ENCODE measurements at regions not wholly inside any gene's neighbourhood (a gene's known extent, or its start where the extent isn't known, plus 50 kb on each side); places are given as distances from the start of the nearest gene placed in this dataset.

DNA sequence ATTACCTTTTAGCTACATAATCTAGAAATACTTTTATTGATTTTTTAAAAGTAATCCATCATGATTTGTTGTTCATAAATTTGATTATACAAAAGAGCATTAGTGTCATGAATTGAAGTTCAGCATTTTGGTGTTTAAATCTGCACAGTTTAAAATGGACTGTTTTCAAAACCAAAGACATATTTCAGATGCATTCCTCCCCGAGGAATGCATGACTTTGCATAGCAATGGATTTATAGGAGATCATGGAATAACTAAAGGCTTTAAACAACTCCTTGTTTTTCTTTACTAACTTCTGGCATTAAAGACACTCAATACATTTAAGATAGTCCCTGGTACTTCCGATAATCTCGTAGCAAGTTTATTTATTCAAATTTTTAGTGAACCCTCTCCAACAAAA lies 863.1 kb upstream of the TMPRSS15 start:
- DNase-seq: no peak

DNA sequence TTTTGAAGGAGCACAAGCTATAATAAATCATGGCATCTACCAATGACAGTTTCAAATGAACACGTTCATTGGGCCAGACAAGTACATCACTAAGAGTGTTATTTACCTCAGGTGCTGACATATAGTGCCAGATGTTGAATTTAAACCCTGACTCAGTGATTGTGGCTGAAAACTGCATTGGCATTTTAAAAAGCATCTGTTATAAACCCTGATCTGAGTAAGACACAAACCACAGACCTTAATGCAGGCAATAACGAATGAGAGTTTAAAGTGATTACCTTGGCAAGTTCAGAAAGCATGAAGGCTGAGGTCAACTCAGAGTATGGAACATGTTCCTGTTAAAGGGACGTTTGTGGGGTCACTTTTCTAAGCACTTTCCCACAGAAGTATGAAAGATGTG lies 865.1 kb upstream of the TMPRSS15 start:
- DNase-seq: no peak

DNA sequence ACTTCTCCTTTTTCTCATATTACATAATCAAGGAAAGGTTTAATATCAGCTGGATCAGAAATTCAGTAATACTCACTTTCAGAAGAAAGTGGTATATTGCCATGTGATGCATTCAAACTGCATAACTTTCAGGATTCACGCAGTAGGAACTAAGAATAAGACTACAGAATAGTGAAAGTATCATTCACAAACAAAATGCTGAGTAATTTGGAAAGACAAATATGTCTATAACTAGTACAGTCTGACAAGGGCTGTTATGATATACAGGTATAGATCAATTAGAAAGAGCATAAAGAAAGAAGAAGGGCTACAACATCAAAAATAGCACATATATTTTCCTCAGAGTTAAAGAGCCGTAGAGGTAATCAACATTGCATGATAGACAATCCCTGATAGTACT lies 871.5 kb upstream of the TMPRSS15 start:
- no peak for DNase-seq

DNA sequence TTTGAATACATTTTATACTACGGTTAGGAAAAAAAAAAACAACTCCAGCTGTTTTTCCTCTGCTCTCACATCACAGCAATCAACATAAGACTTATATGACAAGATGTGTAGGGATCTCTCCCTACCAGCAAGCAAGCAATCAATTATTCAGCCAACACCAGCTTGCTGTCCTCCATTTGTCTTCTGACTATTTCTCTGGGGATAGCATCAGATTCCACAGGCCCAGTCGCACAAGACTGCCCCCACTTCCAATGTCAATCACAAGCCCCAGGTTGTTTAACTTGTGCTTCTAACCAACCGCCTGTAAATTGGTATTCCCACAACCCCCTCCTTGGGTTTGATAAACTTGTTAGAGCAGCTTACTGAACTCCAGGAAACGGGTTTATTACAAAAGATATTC lies 873.1 kb upstream of the TMPRSS15 start:
- no peak for DNase-seq

DNA sequence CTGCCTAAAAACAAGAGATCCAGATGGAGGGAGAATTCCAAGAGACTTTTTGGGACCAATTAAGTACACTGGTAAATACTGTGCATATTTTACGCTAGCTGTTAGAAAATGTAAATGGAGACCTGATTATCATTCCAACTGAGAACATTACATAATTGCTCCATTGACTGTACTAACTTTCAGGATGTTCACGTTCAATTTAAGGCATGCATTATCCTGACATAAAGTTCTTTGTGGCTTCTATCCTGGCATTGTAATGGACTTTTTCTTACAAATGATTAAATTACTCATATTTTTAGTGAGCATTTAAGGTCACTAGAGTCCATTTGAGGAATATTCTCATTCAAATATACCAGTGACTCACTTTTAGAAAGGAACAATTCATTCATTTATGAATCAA lies 883.3 kb upstream of the TMPRSS15 start:
- DNase-seq: no peak

DNA sequence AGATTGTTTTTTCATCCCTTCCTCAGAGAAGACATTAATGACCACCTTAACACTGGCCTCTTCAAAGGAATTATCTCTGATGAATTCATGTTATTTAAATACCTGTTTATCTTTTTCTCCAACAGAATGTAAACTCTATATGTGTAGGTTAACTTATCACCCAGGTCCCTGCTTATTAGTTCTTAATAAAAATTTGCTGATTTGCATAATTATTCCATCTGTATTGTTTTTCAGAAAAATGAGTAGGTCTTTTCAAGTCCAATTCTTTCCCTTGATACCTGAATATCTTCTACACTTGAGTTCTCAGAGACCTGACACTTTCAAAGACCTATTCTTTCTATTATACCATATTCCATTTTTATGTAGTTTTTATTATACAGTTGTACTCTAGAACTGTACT lies 886.7 kb upstream of the TMPRSS15 start:
- no peak for DNase-seq

DNA sequence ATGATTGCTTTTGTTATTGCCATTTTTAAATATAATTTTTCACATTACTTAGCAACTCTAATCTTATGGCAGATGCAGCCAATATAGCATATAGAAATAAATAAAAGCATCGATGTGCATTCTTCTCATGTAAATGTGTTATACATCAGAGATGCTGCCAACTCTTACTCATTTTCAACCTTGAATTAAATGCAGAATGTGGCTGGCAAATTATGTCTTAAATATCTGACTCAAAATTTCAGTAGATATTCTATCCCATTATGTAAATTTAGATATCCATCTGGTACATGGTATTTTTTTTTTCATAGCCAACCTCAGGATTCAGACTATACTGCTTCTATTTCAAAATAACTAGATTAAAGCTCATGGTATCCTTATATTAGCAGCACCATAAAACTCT lies 916.7 kb upstream of the TMPRSS15 start:
- DNase-seq: no peak

DNA sequence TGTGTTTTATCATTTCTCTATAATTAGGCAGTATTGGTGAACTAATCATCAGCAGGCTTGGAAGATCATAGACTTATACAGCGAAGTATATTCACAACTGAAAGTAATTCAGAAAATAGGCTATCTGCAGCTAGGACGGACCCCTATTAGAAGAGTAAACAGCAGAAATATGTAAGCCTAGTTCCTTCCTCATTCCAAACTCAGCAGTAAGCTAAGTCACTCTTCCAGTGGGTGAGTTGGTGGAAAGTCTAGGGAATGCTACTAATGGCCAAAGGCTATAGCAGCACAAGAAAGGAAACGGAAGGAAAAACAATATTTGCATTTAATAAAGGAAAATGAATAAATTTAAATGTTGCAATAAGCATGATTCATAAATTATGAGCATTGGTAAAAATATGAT lies 918.1 kb upstream of the TMPRSS15 start:
- no peak for DNase-seq

DNA sequence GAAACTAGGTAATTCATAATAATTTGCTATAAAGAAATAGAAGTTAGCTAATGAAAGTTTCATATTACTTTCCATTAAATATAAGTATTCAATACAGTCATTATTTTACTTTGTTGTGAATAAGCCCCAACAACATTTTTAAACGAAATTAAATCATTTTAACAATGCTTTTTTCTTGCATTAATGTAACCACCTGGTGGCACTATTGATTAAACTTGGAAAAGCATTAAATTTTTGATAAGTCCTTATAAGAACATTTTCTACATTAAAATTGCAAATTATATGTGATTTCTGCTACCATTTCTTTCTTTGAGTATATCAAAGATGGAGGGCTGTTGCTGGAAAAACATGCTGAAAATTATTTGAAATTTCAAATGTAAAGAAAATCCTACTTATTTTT lies 918.8 kb upstream of the TMPRSS15 start:
- no peak for DNase-seq

DNA sequence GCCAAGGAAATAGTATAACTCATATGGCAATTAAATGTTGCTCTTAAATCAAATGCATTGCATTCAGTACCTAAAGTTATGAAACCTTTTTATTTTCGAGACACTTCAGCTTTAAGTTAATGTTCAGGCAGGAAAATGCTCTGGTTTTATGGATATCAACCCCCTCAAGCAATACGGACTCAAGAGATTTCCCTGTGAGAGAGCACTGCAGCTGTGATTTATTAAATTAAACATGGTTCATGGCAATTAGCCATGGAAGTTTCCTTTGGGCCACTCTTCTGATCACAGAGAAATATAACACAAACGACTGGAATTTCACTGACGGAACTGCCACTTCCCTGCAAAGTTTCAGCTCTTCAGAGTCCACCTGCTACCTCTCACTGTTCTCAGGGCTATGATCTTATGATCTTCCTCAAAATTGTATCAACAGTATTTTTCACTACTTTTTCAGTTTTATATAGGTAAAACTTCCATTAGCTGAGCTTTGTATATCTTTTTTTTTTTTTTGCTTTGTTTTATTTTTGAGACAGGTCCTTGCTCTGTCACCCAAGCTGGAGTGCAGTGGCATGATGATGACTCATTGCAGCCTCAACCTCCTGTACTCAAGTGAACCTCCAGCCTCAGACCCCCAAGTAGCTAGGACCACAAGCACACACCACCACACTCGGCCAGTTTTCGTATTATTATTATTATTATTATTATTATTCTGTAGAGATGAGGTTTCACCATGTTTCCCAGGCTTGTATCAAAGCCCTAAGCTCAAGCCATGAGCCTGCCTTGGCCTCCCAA lies 923.1 kb upstream of the TMPRSS15 start:
- DNase-seq: no peak

DNA sequence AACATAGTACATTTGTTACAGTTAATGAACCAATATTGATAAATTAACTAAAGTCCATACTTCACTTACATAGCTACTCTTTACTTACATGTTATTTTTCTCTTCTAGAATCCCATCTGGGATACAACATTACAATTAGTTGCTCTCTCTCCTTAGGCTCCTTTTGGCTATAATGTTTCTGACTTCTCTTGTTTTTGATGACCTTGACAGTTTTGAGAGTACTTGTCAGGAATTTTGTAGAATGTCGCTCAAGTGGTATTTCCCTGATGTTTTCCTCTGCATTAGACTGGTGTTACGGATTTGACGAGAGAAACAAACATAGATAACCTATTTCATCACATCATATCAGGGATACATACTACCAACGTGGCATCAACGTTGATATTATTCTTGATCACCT lies 925.4 kb upstream of the TMPRSS15 start:
- DNase-seq: no peak

DNA sequence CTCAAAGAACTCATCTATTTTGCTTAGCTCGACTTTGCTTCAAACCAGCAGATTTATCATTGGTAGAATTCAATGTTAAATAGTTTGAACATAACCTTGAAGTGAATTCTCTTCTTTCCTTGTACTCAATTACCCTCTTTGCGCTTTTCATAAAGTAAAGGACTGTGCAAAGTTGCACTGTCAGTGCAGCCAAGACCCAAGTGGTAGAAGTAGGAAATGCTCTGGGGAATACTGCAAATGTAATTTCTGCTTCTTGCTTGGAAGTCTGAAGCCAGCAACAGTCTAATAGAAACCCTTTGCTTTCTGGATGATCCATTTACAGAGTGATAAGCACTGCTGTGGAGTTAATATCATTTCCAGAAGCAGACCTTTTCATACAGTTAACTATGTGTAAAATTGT lies 936.7 kb upstream of the TMPRSS15 start:
- no peak for DNase-seq

DNA sequence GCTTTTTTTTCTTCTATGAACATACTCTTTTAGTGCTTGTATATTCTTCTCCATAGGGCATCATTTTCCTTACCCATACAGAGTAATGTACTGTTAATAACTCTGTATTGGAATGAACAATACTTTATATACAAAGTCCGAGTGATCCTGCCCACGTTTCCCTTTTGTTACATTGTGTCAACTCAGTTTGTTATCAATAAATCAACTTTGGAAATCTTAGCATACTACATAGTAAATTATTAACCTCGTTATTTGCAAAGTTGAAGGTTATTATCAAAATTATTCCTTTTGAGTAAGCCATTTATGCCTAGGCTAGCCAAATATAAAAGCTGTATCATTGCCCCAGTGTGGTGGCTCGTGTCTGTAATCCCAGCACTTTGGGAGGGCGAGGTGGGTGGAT lies 937.4 kb upstream of the TMPRSS15 start:
- no peak for DNase-seq

DNA sequence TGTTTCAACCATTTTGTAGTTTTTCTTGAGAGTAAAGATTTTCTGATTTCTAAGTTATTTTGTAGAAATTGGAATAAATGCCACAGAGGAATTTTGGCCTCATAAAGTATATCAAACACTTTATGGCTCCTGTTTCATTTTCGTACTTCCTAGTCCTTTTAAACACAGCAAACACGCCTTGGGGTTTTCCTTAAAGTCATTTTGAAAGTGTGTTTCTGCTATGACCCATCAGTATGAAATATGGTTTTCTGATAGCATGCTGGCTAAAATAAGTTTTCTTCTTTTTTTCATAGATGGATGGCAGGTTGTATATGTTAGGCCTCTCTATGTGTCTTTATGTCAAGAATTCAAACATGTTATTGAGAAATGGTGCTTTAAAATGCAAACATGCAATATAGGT lies 940.1 kb upstream of the TMPRSS15 start:
- DNase-seq: no peak

DNA sequence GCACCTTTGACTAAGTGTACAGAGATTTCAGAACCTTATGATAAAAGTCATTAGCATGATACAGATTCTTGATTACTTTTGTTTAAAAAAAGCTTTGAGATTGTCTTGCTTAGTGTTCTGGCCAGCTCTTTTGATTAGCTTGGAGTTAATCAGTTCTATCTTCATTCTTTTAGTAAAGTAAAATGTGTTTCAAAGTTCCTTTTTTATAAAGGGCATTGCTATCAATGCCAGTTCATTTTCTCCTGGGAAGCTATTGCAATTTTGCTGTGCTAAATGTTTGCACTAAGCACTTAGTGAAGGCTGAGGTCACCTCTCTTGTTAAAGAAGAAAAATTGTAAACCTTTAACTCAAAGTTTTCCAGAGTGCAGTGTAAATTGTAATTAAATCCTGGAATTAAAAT lies 946.7 kb upstream of the TMPRSS15 start:
- DNase-seq: no peak

DNA sequence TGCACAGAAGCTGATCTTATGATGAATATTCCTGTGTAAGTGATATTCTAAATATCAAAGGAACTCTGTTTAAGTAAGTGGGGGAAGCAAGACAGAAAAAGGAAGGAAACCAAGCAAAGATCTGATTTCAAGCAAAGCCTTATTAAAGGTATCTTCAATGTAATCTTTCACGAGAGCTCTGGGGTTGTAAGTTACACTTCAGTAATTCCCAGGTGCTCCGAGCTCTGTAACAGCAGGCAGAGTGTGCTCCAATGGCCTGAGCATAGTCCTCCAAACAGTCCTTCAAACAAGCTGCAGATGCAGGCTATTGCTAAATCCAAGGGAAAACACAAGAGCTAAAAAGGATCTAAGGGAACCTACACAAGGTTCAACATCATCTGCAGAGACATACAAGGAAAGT lies 949.7 kb upstream of the TMPRSS15 start:
- no peak for DNase-seq

DNA sequence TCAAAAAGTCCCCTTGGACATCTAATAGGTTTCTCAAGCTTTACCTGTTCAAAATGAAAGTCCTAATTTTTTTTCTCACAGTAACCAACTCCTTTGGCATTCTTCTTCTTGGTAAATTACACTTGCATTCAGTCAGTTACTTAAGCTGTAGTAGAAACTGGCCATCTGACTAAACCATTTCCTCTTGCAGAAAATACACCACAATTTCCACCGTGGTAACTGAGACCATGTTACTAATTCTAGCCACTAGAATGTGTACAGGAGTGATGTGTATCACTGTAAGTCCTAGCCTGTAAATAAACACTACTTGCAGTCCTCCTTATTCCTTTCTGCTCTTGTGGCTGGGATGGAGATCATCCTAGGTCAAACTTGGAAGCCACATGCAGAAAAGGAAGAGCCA lies 965.4 kb upstream of the TMPRSS15 start:
- no peak for DNase-seq

DNA sequence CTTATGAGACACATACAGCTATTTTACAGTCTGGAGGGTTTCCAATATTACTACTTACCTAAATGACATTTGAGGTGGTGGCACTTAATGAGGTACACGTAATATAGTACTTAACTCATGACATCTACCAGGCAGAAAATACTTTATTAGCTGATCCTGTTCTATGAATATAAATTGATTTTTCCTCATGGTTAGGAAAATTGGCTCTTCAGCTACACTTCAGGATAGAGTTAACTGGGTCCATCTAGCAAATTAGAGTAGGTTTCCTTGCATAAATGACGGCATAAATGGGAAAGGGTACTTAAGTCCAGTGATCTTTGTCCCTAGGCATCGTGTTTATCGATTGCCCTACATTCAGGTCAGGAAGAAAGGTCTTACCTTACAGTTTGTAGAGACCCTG lies 988.8 kb upstream of the TMPRSS15 start:
- no peak for DNase-seq

DNA sequence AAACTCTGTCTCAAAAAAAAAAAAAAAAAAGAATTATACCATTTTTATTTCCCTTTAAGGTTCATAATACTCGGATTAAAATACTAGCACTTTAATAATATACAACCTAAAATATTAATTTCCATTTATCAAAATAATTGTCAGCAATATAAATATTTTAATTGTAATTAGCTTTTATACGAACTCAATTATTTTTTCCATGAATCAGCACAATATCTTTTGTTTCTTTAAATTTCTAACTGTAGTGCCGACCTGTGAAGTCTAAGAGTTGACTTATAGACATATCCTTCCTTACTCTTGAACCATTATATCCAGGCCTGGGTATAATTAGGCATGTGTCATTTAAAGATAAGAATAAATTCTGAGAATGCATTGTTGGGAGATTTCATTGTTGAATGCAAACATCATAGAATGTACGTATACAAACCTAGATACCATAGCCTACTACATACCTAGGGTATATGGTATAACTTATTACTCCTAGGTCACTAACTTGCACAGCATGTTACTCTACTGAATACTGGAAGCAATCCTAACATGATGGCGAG lies 996.7 kb upstream of the TMPRSS15 start:
- DNase-seq: no peak

DNA sequence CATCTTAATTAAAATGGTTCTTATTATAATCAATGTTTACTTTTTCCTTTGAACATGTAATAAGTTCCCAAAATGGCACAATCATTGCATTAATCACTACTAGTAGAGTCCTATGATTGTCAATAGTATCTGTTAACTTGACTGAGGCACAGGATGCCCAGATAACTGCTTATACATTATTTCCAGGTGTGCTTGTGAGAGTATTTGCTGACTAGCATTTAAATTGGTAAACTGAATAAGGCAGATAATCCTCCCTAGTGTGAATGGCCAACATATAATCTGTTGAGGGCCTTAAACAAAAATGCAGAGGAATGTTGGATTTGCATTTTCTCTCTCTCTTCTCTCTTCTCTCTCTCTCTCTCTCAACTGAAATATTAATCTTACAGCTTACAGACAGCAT lies 999.3 kb upstream of the TMPRSS15 start:
- no peak for DNase-seq

DNA sequence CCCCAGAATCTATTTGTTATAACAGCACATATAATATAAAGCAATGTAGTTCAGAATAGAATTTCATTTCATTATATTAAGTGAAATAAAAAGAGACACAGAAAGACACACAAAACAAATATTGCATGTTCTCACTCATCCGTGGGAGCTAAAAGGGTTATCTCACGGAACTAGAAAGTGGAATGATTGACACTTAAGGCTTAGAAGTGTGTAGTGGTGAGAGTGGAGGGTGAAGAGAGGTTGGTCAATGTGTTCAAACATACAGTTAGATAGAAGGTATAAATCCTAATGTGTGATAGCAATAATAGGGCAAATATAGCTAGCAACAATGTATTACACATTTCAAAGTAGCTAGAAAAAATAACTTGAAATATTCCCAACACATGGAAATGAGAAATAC lies 1001.7 kb upstream of the TMPRSS15 start:
- DNase-seq: no peak

DNA sequence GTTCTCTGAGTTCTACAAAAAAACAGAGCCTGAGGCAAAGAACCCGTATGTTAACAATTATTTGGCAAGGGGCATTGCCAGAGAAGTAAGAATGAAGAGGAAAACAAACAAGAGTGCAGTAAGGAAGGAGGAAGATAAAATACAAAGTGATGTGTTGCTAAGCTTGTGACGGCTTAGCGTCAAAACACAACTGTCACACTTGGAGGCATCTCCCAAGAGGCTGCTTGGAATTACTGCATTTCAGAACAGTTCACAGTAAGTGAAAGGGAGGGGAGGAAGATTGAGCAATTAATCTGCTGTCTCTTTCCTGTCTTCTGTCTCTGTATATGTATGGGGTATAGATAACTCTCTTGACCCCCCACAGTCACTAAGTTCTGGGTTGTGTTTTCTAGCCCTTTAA lies 1017.0 kb upstream of the TMPRSS15 start:
- DNase-seq: no peak

DNA sequence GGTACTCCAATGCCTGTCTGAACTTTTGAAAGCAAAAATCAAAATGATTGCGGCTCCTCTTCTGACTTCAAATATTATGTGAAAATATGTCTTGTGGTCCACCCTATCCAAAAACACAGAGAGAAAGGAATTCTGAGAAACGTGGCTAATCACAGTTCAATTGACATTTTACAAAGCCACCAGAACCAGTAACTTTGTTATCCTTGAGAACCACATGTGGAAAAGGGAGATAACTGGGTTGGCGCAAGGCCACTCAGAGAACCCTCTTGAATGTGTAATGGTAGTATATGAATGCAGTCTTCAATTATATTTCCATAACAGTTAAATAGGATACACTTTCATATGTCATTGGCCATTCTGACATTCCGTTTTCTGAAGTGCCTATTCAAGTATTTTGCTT lies 1030.0 kb upstream of the TMPRSS15 start:
- no peak for DNase-seq

DNA sequence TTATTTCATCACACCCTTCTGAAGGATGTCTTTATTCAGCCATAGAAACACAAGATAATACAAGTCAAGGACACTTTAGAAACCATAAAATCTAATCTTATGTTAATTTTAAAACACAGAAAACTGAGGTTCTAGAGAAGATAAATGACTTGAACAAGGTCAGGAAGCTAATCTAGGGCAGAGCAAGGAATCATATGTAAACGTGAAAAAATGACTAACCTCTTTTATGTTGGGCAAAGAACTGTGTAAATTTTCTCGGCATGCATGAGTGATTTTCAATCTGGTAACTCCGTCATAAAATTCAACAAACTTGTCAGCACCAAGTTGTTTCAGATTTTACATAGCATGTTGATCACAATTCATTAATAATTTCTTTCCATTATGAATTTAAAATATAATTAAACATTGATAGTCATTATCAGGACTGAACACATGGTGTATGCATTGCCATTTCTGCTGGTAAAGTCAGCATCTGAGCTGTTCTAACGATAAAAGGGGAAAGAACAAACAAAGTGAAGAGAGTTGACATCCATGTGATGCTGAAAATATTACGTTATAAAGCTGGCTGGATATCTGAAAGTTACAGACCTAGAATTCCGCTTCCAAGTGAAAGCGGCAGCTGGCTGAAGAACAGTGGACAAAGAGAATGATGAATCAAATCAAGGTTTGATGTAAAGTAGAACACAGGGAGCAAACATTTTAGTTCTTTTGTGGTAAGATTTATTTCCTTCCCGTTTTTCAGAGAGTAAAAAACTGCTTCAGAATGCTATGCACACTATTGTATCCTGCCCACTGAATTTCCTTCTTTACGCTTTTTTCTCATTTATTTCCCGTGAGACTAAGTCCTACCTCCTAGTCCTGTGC lies 1037.4 kb upstream of the TMPRSS15 start:
- no peak for DNase-seq
